SU-DHL-6 (cell line): ENCODE measurements at regions not wholly inside any gene's neighbourhood (a gene's known extent, or its start where the extent isn't known, plus 50 kb on each side); places are given as distances from the start of the nearest gene placed in this dataset.

ENCODE experiments used
- H2AFZ ChIP-seq: fragments of 200-600 bp; sonication (generic); 2 replicates; pipeline ENCODE4 v1.6.1; 2014; ENCODE audit warnings: low read depth, mild to moderate bottlenecking, moderate library complexity, mixed read lengths, antibody characterized with exemption, low read length; ENCODE audit not compliant: severe bottlenecking
- H3F3A ChIP-seq: fragments of 200-600 bp; shearing (Covaris generic); 2 replicates; pipeline ENCODE4 v1.6.0; 2016; ENCODE audit warnings: antibody characterized with exemption, mild to moderate bottlenecking; ENCODE audit not compliant: insufficient read depth
- H3K27ac ChIP-seq: fragments of 200-600 bp; sonication (generic); 2 replicates; pipeline ENCODE4 v1.5.1; 2016; ENCODE audit warnings: low read depth, mild to moderate bottlenecking, low read length, moderate library complexity, mixed read lengths
- H3K27me3 ChIP-seq: fragments of 200-600 bp; sonication (generic), shearing (Covaris generic); 2 replicates; pipeline ENCODE4 v1.6.0; 2014; ENCODE audit warnings: mild to moderate bottlenecking, low read length
- H3K36me3 ChIP-seq: fragments of 200-600 bp; sonication (generic); 2 replicates; pipeline ENCODE4 v1.6.1; 2014; ENCODE audit warnings: mild to moderate bottlenecking, low read length, mixed read lengths
- H3K4me2 ChIP-seq: fragments of 300-600, 200-600 bp; shearing (Covaris generic), sonication (generic); 2 replicates; pipeline ENCODE4 v1.6.0; 2014; ENCODE audit warnings: low read length, low read depth, mild to moderate bottlenecking; ENCODE audit not compliant: poor library complexity, severe bottlenecking
- H3K4me3 ChIP-seq: fragments of 200-600 bp; sonication (generic); 2 replicates; pipeline ENCODE4 v1.5.1; 2014; ENCODE audit warnings: antibody characterized with exemption, low read length, mild to moderate bottlenecking, mixed read lengths; ENCODE audit not compliant: insufficient read depth, poor library complexity, severe bottlenecking
- H3K79me2 ChIP-seq: fragments of 200-600 bp; sonication (generic); 2 replicates; pipeline ENCODE4 v1.6.1; 2014; ENCODE audit warnings: mild to moderate bottlenecking, low read length, moderate library complexity; ENCODE audit not compliant: insufficient read depth
- H3K9ac ChIP-seq: fragments of 200-600 bp; sonication (generic); 2 replicates; pipeline ENCODE4 v1.7.0; 2014; ENCODE audit warnings: mild to moderate bottlenecking, low read length
- H3K9me2 ChIP-seq: fragments of 200-600 bp; sonication (generic); replicated peaks from 2 replicates; pipeline ENCODE4 v1.6.1; 2014; ENCODE audit warnings: low read length; ENCODE audit not compliant: insufficient read depth
- H3K9me3 ChIP-seq: fragments of 200-600 bp; sonication (generic); 2 replicates; pipeline ENCODE4 v1.6.1; 2014; ENCODE audit warnings: low read length, mixed read lengths; ENCODE audit not compliant: insufficient read depth
- H4K20me1 ChIP-seq: fragments of 200-600 bp; sonication (generic); 2 replicates; pipeline ENCODE4 v1.6.1; 2014; ENCODE audit warnings: low read depth, mild to moderate bottlenecking, antibody characterized with exemption, low read length, moderate library complexity, mixed read lengths
- EZH2phosphoT487 ChIP-seq: fragments of 200-600 bp; sonication (generic), shearing (Covaris generic); conservative IDR thresholded peaks from 2 replicates; pipeline ENCODE4 v1.6.1; 2018; ENCODE audit warnings: mild to moderate bottlenecking, antibody characterized with exemption, low read length, moderate library complexity, mixed read lengths
- TF ChIP-seq, protein P1 (sequence below): fragments of 200-600 bp; sonication (generic); IDR thresholded peaks from one replicate; pipeline ENCODE4 v1.5.1; 2017; ENCODE audit warnings: antibody characterized with exemption, mild to moderate bottlenecking, low read length, moderate library complexity; ENCODE audit not compliant: insufficient read depth, poor library complexity, severe bottlenecking

DNA sequence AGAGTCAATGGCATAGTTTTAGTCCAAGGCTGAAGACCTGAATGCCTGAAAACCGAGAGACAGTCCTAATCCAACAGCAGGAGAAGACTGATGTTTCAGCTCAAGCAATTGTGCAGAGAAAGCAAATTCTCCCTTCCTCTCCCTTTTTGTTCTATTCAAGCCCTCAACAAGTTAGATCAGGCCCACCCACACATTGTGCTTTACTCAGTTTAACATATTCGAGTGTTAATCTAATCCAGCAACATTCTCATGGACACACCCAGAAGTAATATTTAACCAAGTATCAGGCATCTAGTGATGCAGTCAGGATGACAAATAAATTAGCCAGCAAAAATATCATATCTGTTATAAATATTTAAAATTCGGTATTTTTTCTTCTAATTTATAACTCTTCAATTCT, 261.1 kb downstream of the HDGFL1 start:
- Histone ChIP-seq H3K9me2 (no peaks in the 10 kb centered on the region), H3K9ac (no peak overlapping the region), H3K9me3 (no peaks in the 10 kb centered on the region), H3K4me3 (no peak overlapping the region), H3K27me3 (no peaks in the 10 kb centered on the region), H3F3A (no peaks in the 10 kb centered on the region), H3K79me2 (no peaks in the 10 kb centered on the region), H3K4me2 (no peak overlapping the region), H3K36me3 (no peaks in the 10 kb centered on the region), H4K20me1 (no peaks in the 10 kb centered on the region), H2AFZ (no peak overlapping the region), H3K27ac (no peak overlapping the region)
- TF ChIP-seq, protein P1, sequence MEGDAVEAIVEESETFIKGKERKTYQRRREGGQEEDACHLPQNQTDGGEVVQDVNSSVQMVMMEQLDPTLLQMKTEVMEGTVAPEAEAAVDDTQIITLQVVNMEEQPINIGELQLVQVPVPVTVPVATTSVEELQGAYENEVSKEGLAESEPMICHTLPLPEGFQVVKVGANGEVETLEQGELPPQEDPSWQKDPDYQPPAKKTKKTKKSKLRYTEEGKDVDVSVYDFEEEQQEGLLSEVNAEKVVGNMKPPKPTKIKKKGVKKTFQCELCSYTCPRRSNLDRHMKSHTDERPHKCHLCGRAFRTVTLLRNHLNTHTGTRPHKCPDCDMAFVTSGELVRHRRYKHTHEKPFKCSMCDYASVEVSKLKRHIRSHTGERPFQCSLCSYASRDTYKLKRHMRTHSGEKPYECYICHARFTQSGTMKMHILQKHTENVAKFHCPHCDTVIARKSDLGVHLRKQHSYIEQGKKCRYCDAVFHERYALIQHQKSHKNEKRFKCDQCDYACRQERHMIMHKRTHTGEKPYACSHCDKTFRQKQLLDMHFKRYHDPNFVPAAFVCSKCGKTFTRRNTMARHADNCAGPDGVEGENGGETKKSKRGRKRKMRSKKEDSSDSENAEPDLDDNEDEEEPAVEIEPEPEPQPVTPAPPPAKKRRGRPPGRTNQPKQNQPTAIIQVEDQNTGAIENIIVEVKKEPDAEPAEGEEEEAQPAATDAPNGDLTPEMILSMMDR, result no peak
- TF ChIP-seq EZH2phosphoT487, result no peak

DNA sequence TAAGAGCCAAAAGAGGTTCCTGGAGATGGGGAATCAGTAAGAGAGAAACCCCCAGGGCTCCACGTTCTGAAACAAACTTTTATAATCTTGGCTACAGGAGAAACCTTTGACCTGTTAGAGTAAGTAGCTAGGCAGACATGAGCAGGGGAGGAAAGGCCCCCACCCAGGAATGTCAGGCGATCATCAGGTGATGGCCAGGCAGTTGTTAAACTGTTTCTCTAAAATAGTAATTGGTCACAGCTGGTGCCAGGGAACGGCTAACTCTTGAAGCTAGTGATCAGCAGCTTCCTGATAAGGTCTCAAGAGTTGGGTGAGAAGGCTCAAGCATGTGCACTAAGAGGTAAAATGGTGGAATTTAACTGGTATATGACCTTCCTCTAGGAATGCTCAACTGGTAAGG, 263.8 kb downstream of the HDGFL1 start:
- Histone ChIP-seq H2AFZ (no peak overlapping the region), H3K27me3 (no peaks in the 10 kb centered on the region), H3K9me2 (no peaks in the 10 kb centered on the region), H3K79me2 (no peaks in the 10 kb centered on the region), H3K36me3 (no peaks in the 10 kb centered on the region), H4K20me1 (no peaks in the 10 kb centered on the region), H3K9me3 (peaks cover 1% of the 10 kb centered on the region; the same call in 1 of the 2 replicates), H3K4me3 (no peak overlapping the region), H3F3A (no peaks in the 10 kb centered on the region), H3K4me2 (no peak overlapping the region), H3K9ac (no peak overlapping the region), H3K27ac (no peak overlapping the region)
- TF ChIP-seq EZH2phosphoT487, result no peak
- TF ChIP-seq, protein P1, result no peak

DNA sequence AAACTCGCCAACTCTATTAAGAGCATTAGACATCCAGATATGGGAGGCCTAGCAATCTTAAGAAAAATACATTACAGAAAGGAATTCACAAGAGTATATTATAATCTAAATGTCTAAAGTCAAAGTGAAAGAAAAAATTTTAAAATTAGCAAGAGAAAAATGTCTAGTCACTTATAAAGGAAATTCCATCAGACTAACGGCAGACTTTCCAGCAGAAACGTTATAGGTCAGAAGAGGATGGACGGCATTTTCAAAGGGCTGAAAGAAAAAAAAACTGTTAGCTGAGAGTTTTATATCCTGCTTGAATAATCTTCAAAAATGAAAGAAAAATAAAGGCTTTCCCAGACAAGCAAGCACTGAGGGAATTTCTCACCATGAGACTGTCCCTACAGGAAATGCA, 269.0 kb downstream of the HDGFL1 start:
- Histone ChIP-seq H3K36me3 (0 out of 2 replicates have a peak, but pooled peaks cover 2% of the 10 kb centered on the region), H3K79me2 (no peaks in the 10 kb centered on the region), H3K4me3 (no peak overlapping the region), H3F3A (no peaks in the 10 kb centered on the region), H3K27me3 (no peaks in the 10 kb centered on the region), H3K27ac (no peak overlapping the region), H4K20me1 (no peaks in the 10 kb centered on the region), H3K4me2 (no peak overlapping the region), H2AFZ (no peak overlapping the region), H3K9me2 (no peaks in the 10 kb centered on the region), H3K9me3 (peaks cover 18% of the 10 kb centered on the region; the same call in 1 of the 2 replicates), H3K9ac (no peak overlapping the region)
- TF ChIP-seq EZH2phosphoT487, result no peak
- TF ChIP-seq, protein P1, result no peak
